Globus pallidus (tissue), 1 donor: ENCODE measurements at regions not wholly inside any gene's neighbourhood (a gene's known extent, or its start where the extent isn't known, plus 50 kb on each side); places are given as distances from the start of the nearest gene placed in this dataset.
"Not testable (repeated sequence)": the region's sequence is repeated elsewhere in the genome, so short reads cannot be mapped to it uniquely, and the experiment has no call there.

Source experiments
- DNase-seq: peaks from one replicate; pipeline ENCODE4 v3.0.0-alpha.2; 2015; ENCODE audit warnings: low spot score

DNA sequence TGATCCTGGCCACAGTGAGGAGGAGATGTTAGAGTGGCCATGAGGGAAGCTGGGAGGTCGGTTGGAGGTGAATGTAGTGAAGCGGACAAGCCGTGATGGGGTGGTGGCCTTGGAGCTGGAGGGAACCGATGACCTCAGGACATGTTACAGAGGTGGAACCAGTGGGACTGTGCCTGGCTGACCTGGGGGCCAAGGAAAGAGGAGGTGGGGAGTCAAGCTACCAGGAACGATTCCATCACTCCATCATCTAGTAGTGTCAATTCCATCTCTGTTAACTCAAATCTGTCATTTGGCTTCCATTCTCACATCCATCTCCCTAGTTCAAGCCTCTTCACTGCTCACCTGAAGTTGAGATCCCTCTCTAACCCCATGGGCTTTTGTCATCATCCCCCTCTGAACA is 102.4 kb upstream of the LYZL2 start:
- DNase-seq, result no peak

DNA sequence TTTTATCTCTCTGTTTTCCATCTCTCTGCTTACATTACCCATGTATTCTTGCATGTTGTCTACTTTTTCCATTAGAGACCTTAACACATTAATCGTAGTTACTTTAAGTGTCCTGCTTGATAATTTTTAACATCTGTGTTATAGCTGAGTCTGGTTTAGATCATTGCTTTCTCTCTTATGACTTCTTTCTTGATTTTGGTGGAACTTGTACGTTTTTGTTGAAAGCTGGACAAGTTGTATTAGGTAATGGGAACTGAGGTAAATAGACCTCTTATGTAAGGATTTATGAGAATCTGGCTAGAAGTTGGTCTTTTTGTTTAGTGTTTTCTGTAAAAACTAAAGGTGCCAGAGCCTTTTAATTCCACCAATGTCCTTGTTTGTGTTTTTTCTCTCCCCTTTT is 100.8 kb upstream of the LYZL2 start:
- no peak for DNase-seq

DNA sequence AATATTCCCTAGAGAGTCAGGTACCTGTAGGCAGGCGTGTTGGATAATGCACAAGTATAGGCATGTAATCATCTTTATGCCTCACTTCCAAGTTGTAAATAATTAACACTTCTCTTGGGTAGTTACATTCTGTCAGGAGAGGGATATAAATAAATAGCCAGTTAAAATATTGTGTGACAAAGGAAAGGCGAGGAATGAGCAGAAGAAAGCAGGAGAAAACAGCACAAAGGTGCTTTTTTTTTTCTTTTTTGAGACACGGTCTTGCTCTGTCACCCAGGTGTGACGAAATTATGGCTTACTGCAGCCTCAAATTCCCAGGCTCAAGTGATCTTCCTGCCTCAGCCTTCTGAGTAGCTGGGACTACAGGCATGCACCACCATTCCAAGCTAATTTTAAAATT is 99.2 kb upstream of the LYZL2 start:
- DNase-seq, result no peak

- DNase-seq, result no peak
These were observed 98.6 kb upstream of the LYZL2 start for GRCh38 chr10:30728127-30728526.

DNA sequence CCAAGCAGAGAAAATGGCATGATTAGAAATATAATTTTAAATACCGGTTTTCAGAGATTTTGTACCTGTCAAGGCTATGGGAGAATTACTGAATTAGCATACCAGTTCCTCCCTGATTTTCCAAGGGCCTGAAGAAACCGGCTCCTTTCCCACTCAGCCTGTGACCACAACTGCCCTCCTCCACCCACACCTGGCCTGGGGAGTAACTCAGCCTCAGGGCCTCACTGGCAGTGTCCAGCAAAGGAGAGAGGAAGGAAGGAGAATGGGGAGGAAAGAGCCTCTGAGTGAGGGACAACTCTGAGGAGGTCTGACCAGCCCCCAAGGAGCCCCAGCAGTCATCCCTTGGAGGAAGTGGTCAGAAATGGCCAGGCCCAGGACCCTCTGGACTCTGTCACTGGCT is 98.0 kb upstream of the LYZL2 start:
- no peak for DNase-seq

- peak; percentile 63 for DNase-seq
These were observed 97.3 kb upstream of the LYZL2 start for GRCh38 chr10:30726783-30727414.

DNA sequence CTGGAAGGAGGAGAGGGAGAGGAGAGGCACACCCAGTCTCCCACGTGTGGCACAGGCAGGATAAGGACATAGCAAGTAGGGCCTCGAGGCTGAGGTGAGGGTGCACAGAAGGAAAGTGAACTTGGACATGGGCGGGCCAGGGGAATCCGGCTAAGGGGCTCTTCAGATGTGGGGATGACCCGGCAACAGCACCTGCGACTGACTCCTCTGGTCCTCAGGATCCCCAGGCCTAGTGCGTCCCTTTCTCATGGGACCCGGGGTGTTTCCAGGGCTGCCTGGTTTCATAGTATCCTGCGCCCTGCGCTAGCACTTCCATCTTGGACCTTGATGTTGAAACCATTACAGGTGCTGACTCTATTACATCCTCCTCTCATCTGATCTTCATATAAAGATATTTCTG is 96.1 kb upstream of the LYZL2 start:
- no peak for DNase-seq

DNA sequence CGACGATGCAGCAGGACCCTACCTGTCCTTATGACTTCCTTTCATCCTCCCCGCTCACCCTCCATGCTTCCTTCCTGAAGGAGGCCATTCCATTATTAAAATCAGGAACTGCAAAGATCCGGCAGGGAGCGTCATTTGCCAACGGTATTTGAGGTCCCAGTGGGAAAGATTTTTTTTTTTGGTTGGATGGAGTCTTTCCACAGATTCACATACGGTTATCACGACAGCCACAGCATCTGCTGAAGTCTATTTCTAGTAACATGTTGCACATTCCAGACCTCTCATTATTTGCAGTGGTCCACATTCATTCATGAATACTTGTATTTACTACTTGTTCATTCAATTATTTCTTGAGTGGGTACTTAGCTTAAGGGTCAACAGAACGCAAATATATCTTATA is 94.7 kb upstream of the LYZL2 start:
- no peak for DNase-seq

DNA sequence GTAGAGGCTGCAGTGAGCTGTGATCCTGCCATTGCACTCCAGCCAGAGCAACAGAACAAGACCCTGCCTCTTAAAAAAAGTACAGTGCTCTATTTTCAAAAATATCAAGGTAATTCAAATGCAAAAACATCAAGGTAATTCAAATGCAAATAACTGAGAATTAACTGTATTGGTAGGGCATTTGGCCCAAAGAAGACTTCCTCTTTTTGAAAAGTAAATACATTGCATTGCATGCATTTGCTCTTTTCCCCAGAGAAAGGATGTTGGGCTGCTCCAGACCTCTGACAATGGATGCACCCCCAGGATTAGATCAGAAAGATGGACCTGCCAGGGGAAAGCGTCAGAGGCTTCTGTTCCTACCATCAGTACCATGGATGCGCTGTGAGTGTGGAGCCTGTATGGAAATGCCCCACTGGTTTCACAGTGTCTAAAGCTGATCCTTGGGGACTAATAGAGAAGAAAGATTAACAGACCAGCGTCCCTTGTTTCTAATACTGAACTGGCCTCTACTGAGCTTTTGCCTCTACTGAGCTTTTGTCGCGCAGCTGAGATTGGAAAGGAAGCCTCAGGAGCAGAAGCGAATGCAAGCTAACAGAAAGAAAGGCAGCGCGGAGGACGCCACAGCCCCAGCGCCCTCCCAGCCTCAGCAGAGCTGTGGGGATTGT is 93.5 kb upstream of the LYZL2 start:
- no peak for DNase-seq

DNA sequence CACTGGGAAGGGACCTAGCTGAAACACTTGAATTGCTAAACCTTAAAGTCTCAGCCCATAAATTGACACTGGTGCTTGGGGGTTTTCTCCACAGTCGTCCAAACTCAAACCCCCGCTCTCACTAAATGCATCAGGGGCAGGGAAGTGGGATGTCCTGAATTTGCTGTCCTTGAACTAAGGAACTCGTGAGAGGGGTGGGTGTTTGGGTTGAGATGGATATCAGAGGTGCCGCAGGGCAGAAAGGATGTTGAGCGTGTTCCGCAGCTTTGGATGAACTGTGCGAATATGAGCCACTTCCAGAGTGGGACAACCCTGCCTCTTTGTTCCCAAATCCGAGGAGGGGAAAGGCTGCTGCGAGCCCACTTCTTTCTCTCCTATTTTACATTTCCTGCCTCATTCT is 90.3 kb upstream of the LYZL2 start:
- DNase-seq, result no peak

DNA sequence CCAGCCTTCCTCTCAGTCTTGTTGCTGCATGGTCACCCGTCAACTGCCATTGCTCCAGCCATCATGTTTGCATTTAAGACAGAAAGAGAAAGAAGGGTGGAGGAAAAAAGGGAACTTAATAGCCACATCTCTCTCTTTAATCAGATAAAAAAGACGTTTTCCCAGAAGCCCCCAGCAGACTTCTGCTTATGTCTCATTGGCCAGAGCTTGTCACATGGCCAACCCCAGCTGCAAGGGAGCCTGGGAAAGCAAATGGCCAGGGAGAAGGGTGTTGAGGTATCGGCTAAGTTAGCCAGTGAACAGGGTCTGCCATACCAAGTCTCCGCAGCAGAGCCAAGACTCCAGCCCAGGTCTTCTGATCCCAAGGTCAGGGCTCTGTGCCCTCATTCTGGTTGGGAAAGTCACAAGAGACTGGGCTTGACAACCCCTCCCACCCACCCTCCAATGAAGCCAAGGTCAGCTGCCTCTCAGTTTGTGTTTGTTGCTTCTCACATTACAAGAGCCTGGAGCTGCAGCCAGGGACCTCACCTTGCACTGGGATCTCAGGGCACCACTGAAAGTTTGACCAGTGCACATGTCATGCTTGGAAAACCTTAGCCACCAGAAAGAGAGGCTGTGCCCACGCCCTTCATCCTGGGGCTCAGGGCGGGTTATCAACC is 80.3 kb upstream of the LYZL2 start:
- no peak for DNase-seq

GRCh38 chr10:30709229-30709628 is 79.7 kb upstream of the LYZL2 start:
- no peak for DNase-seq

- DNase-seq, result no peak
These were observed 78.7 kb upstream of the LYZL2 start for GRCh38 chr10:30708234-30708633.

DNA sequence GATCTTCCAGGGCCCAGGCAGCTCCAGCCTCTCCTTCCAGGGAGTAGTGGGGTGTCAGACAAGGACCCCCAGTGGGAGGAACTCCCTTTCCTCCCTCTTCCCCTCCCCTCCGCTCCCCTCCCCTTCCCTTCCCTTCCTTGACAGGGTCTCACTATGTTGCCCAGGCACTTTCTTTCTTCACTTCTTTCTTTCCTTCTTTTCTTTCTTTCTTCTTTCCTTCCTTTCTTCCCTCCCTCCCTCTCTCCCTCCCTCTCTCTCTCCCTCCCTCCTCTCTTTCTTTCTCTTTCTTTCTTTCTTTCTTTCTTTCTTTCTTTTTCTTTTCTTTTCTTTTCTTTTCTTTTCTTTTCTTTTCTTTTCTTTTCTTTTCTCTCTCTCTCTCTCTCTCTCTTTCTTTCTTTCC is 76.6 kb upstream of the LYZL2 start:
- not testable (repeated sequence) for DNase-seq

DNA sequence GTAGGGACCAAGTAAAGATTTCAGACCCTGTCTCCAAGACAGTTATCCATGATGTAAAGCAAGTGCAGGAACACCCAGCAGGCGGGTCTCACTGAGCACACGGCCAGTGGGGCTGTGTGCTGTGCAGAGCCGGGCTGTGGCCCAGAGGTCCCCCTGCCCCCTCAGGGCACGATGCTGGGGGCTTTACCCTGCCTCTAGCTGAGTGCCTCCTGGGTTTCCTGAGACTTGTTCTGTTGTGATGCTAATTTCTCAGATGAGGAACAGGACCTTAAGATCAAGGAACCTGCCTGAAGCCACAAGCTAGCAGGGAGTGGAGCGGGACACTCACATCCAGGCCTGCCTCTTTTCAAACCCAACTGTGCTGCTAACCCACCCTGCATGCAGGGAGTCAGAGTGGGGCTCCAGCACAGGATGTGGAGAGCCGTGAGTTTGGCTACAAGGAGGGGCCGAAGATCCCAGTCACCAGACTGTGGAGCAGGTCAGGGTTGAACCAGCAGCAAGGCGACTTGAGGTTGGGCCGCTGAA is 76.1 kb upstream of the LYZL2 start:
- no peak for DNase-seq

- DNase-seq, result no peak
These were observed 75.6 kb upstream of the LYZL2 start for GRCh38 chr10:30705101-30705624.

DNA sequence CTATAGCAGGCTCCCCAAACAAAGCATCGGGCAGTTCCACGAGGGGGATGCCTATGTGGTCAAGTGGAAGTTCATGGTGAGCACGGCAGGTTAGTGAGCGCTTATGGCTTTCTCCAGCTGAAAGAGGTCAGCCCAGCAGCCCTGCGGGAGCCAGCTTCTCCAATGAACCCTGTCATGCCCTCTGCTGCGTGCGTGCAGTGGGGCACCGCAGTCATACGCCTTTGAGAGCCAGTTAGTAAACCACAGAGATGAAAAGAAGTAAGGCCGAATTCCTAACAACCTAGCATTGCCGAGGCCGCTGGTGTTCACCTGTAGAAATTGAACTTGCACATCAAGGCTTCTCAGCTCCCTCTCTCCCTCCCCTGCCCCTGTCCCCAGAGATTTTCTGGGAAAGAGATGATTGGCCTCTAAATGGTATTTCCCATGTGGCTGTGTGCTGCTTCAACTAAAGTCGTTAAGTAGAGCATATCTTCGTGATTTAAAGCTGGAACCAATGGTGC is 75.1 kb upstream of the LYZL2 start:
- not testable (repeated sequence) for DNase-seq

- no peak for DNase-seq
These were observed 74.6 kb upstream of the LYZL2 start for GRCh38 chr10:30704026-30704600.

DNA sequence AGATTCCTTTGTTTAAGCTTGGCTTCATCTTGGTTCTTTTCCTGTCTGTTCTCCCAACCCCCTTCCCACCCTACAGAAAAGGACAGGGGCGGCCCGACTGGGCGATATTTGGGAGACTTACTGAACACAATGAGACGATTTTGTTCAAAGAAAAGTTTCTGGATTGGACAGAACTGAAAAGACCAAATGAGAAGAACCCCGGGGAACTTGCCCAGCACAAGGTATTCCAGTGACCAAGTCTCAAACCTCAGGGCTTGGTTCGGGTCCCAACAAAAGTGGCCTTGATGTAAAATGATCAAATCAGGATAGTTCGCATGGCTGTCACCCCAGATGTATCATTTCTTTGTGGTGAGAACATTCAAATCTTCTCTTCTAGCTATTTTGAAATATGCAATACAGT is 73.9 kb upstream of the LYZL2 start:
- not testable (repeated sequence) for DNase-seq

- no peak for DNase-seq
These were observed 73.3 kb upstream of the LYZL2 start for GRCh38 chr10:30702860-30703259.

- DNase-seq, result no peak
These were observed 72.1 kb upstream of the LYZL2 start for GRCh38 chr10:30701451-30702173.

DNA sequence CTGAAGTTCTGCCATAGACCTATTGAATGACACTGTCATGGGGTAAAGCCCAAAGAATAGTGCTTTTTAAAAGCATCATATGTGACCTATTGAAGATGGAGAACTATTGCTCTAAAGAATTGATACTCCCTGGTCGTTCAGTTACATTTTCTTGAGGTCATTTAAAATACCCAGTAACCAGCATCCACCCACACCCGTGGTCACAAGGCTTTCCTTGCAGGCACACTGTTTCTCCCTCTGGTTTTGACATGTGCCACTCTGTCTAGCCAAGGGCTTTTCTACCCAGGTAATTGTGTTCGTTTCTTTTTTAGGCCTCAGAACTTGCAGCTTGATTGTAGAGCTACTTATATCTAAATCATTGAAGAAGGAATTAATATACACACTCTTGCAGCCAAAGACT is 68.3 kb upstream of the LYZL2 start:
- DNase-seq, result no peak
